Upper lobe of left lung (tissue), 4 donors: ENCODE measurements at regions not wholly inside any gene's neighbourhood (a gene's known extent, or its start where the extent isn't known, plus 50 kb on each side); places are given as distances from the start of the nearest gene placed in this dataset.

Experiments
- CTCF ChIP-seq, 6 experiments: fragments of 450-650 bp in 4 of 6; fragments of 200-600 bp in 2 of 6; sonication (generic) in 2 of 6; IDR thresholded peaks; one replicate each; pipeline ENCODE4 v1.5.1; 2016 to 2019; ENCODE audit warnings: antibody characterized with exemption in 6 of 6
- EP300 ChIP-seq, 4 donors: sonication (generic); formaldehyde crosslinking; IDR thresholded peaks; one replicate each; pipeline ENCODE4 v1.5.1; 2017; ENCODE audit warnings: antibody characterized with exemption in 4 of 4, control low read depth in 2 of 4
- POLR2A ChIP-seq, 4 donors: fragments of 450-650 bp; IDR thresholded peaks; one replicate each; pipeline ENCODE4 v1.5.1; 2016 to 2017; ENCODE audit warnings: antibody characterized with exemption in 4 of 4, mild to moderate bottlenecking in 2 of 4
- POLR2AphosphoS5 ChIP-seq, 2 donors: sonication (generic); formaldehyde crosslinking; IDR thresholded peaks; one replicate each; pipeline ENCODE4 v1.5.1; 2017; ENCODE audit warnings: antibody characterized with exemption in 2 of 2

GRCh38 chr4:100875296-100876068 lies 357.7 kb upstream of the EMCN start:
- TF ChIP-seq POLR2A (IDR thresholded peaks at IDR 0.05) (no peak), CTCF (IDR thresholded peaks at IDR 0.05) (no peak), POLR2AphosphoS5 (IDR thresholded peaks at IDR 0.05) (no peak), EP300 (IDR thresholded peaks at IDR 0.05) (no peak)
